H1 (cell line): ENCODE measurements at regions not wholly inside any gene's neighbourhood (a gene's known extent, or its start where the extent isn't known, plus 50 kb on each side); places are given as distances from the start of the nearest gene placed in this dataset.

Experiments used
- POLR2A ChIP-seq, 2 experiments: IDR thresholded peaks; 1 replicate in 1 of 2; 2 replicates in 1 of 2; pipeline ENCODE4 v1.6.1; 2011; ENCODE audit warnings: low read depth in 2 of 2, low read length in 2 of 2, mild to moderate bottlenecking in 2 of 2; ENCODE audit errors: control extremely low read depth in 1 of 2
- TF ChIP-seq, protein P1 (sequence below), 3 experiments: IDR thresholded peaks; 1 replicate in 2 of 3; 2 replicates in 1 of 3; pipeline versions ENCODE4 v1.5.1 to v1.6.1; 2011; ENCODE audit warnings: low read length in 3 of 3, mild to moderate bottlenecking in 3 of 3, inconsistent platforms in 2 of 3, low read depth in 1 of 3, moderate library complexity in 1 of 3; ENCODE audit not compliant: insufficient read depth in 1 of 3; ENCODE audit errors: control extremely low read depth in 1 of 3

DNA sequence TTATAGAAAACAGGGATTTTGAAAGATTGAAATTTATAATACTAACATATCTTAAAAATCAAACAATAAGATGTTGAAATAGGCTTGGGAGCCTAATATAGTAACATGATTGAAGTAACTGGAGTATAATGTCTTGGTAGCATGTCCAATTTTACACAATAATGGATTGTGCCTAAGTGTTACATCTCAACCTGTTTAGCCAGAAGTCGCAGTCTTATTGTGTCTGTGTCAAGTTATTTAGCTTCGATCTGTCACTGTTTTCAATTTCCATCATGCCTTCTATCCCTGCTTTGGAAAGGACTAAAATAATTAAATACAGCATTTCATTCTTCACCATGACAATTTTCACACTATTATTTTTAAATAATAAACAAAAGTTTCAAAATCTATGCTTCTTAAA, 1352.2 kb downstream of the SI start:
- TF ChIP-seq, protein P1, sequence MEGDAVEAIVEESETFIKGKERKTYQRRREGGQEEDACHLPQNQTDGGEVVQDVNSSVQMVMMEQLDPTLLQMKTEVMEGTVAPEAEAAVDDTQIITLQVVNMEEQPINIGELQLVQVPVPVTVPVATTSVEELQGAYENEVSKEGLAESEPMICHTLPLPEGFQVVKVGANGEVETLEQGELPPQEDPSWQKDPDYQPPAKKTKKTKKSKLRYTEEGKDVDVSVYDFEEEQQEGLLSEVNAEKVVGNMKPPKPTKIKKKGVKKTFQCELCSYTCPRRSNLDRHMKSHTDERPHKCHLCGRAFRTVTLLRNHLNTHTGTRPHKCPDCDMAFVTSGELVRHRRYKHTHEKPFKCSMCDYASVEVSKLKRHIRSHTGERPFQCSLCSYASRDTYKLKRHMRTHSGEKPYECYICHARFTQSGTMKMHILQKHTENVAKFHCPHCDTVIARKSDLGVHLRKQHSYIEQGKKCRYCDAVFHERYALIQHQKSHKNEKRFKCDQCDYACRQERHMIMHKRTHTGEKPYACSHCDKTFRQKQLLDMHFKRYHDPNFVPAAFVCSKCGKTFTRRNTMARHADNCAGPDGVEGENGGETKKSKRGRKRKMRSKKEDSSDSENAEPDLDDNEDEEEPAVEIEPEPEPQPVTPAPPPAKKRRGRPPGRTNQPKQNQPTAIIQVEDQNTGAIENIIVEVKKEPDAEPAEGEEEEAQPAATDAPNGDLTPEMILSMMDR (IDR thresholded peaks at IDR 0.05; ENCODE audit: control extremely low read depth in 1 of 3, insufficient read depth in 1 of 3, low read depth in 1 of 3, low read length in 3 of 3) = no peak
- no peak for TF ChIP-seq POLR2A (IDR thresholded peaks at IDR 0.05; ENCODE audit: control extremely low read depth in 1 of 2, low read depth in 2 of 2, low read length in 2 of 2)
